H1 (cell line): ENCODE measurements at regions not wholly inside any gene's neighbourhood (a gene's known extent, or its start where the extent isn't known, plus 50 kb on each side); places are given as distances from the start of the nearest gene placed in this dataset.

Source experiments
- CTCF ChIA-PET: fragments of 300-600 bp; sonication (Branson Sonifier 250); formaldehyde crosslinking; loops from one replicate; lab custom pipeline; 2021; ENCODE audit not compliant: partially characterized antibody; lab: Charles Lee
- POLR2A ChIA-PET: fragments of 300-600 bp; sonication (Branson Sonifier 250); formaldehyde crosslinking; loops from one replicate; lab custom pipeline; 2021; ENCODE audit warnings: inconsistent platforms; ENCODE audit not compliant: partially characterized antibody; lab: Charles Lee
- DNase-seq, 2 experiments: peaks; one replicate each; pipeline versions ENCODE4 v3.0.0 to v3.0.0-alpha.2; 2010 to 2022; ENCODE audit warnings: low spot score in 2 of 2, low read depth in 1 of 2, mixed read lengths in 1 of 2
- FAIRE-seq: peaks from 2 replicates; lab custom pipeline; 2011; peaks lifted over from hg19 to GRCh38; lab: Jason Lieb, UNC
- H2AFZ ChIP-seq: 2 replicates; pipeline ENCODE4 v1.8.1; 2012; ENCODE audit warnings: low read length, inconsistent platforms
- H2AK5ac ChIP-seq: 2 replicates; pipeline ENCODE4 v1.6.1; 2013; ENCODE audit warnings: low read depth, low read length
- H2BK120ac ChIP-seq: replicated peaks from 2 replicates; pipeline ENCODE3; 2013; ENCODE audit warnings: low read depth, low read length, inconsistent platforms
- H2BK12ac ChIP-seq: 2 replicates; pipeline ENCODE4 v1.6.1; 2013; ENCODE audit warnings: low read depth, low read length
- H2BK15ac ChIP-seq: 2 replicates; pipeline ENCODE4 v1.6.1; 2013; ENCODE audit warnings: low read length
- H2BK20ac ChIP-seq: 2 replicates; pipeline ENCODE4 v1.6.1; 2013; ENCODE audit warnings: low read length
- H2BK5ac ChIP-seq: 2 replicates; pipeline ENCODE4 v1.6.1; 2013; ENCODE audit warnings: low read depth, low read length
- H3K14ac ChIP-seq: 2 replicates; pipeline ENCODE4 v1.6.1; 2013; ENCODE audit warnings: inconsistent platforms; ENCODE audit not compliant: insufficient read length
- H3K18ac ChIP-seq: 2 replicates; pipeline ENCODE4 v1.6.1; 2013; ENCODE audit warnings: low read length; ENCODE audit errors: extremely low read depth
- H3K23ac ChIP-seq: 2 replicates; pipeline ENCODE4 v1.6.1; 2013; ENCODE audit warnings: inconsistent platforms; ENCODE audit not compliant: insufficient read length
- H3K23me2 ChIP-seq: 2 replicates; pipeline ENCODE4 v1.6.1; 2013; ENCODE audit warnings: low read depth, low read length
- H3K27ac ChIP-seq: 2 replicates; pipeline ENCODE4 v1.6.1; 2011; ENCODE audit warnings: low read depth, low read length, inconsistent platforms
- H3K27me3 ChIP-seq, 4 experiments: replicated peaks in 1 of 4; 1 replicate in 1 of 4; 2 replicates in 3 of 4; pipeline versions ENCODE4 v1.6.1 to v1.8.1; 2011 to 2013; ENCODE audit warnings: low read length in 3 of 4, mild to moderate bottlenecking in 3 of 4, inconsistent platforms in 2 of 4, mixed read lengths in 2 of 4, moderate library complexity in 1 of 4; ENCODE audit not compliant: control insufficient read depth in 3 of 4, insufficient read depth in 3 of 4; ENCODE audit errors: extremely low read depth in 1 of 4
- H3K36me3 ChIP-seq, 4 experiments: 2 replicates each; pipeline versions ENCODE4 v1.6.1 to v1.8.1; 2011 to 2013; ENCODE audit warnings: mild to moderate bottlenecking in 4 of 4, low read length in 3 of 4, moderate library complexity in 2 of 4, control low read depth in 1 of 4, inconsistent platforms in 1 of 4; ENCODE audit not compliant: insufficient read depth in 4 of 4, control insufficient read depth in 2 of 4
- H3K4ac ChIP-seq: replicated peaks from 2 replicates; pipeline ENCODE3; 2013; ENCODE audit warnings: low read length, low read depth, mixed read lengths, inconsistent platforms; ENCODE audit not compliant: insufficient read length
- H3K4me1 ChIP-seq, 4 experiments: replicated peaks in 1 of 4; 1 replicate in 1 of 4; 2 replicates in 3 of 4; pipeline versions ENCODE4 v1.6.1 to v1.8.1; 2011 to 2013; ENCODE audit warnings: low read length in 3 of 4, inconsistent platforms in 2 of 4, mixed read lengths in 1 of 4; ENCODE audit not compliant: insufficient read depth in 4 of 4, control insufficient read depth in 3 of 4
- H3K4me2 ChIP-seq, 2 experiments: 2 replicates each; pipeline versions ENCODE4 v1.6.1 to v1.8.1; 2011 to 2013; ENCODE audit warnings: low read depth in 2 of 2, low read length in 2 of 2, control low read depth in 1 of 2, inconsistent platforms in 1 of 2, mild to moderate bottlenecking in 1 of 2; ENCODE audit not compliant: insufficient read depth in 1 of 2
- H3K4me3 ChIP-seq, 4 experiments: fragments of 200-600, 300-600 bp in 1 of 4; sonication (generic), shearing (Covaris generic), sonication (Bioruptor Twin) in 1 of 4; 2 replicates each; pipeline versions ENCODE4 v1.5.1 to v1.8.1; 2011 to 2016; ENCODE audit warnings: low read length in 4 of 4, low read depth in 3 of 4, control low read depth in 2 of 4, inconsistent platforms in 2 of 4, mild to moderate bottlenecking in 2 of 4, mixed read lengths in 1 of 4, moderate library complexity in 1 of 4; ENCODE audit not compliant: insufficient read depth in 2 of 4; ENCODE audit errors: extremely low read depth in 1 of 4
- H3K56ac ChIP-seq: replicated peaks from 2 replicates; pipeline ENCODE3; 2013; ENCODE audit warnings: low read depth, mild to moderate bottlenecking, mixed read lengths, low read length, inconsistent platforms; ENCODE audit not compliant: insufficient read length
- H3K79me1 ChIP-seq: 2 replicates; pipeline ENCODE4 v1.6.1; 2013; ENCODE audit warnings: low read depth, low read length, control low read depth
- H3K79me2 ChIP-seq, 2 experiments: 2 replicates each; pipeline versions ENCODE4 v1.6.1 to v1.8.1; 2012 to 2013; ENCODE audit warnings: low read length in 2 of 2, mild to moderate bottlenecking in 2 of 2, inconsistent platforms in 1 of 2; ENCODE audit not compliant: insufficient read depth in 2 of 2, control insufficient read depth in 1 of 2
- H3K9ac ChIP-seq, 4 experiments: replicated peaks in 1 of 4; 1 replicate in 1 of 4; 2 replicates in 3 of 4; pipeline versions ENCODE4 v1.6.1 to v1.8.1; 2011 to 2013; ENCODE audit warnings: low read depth in 3 of 4, low read length in 3 of 4, control low read depth in 2 of 4, mild to moderate bottlenecking in 2 of 4, moderate library complexity in 2 of 4, inconsistent platforms in 1 of 4; ENCODE audit errors: extremely low read depth in 1 of 4
- H3K9me3 ChIP-seq, 2 experiments: 2 replicates each; pipeline versions ENCODE4 v1.6.1 to v1.8.1; 2012 to 2013; ENCODE audit warnings: mild to moderate bottlenecking in 2 of 2, moderate library complexity in 2 of 2, control low read depth in 1 of 2, inconsistent platforms in 1 of 2, low read depth in 1 of 2, low read length in 1 of 2, mixed read lengths in 1 of 2; ENCODE audit not compliant: insufficient read depth in 2 of 2
- H4K20me1 ChIP-seq, 2 experiments: replicated peaks in 1 of 2; 2 replicates each; pipeline versions ENCODE3 to v1.8.1; 2011 to 2013; ENCODE audit warnings: inconsistent platforms in 2 of 2, low read length in 2 of 2, mild to moderate bottlenecking in 1 of 2; ENCODE audit not compliant: insufficient read depth in 2 of 2, control insufficient read depth in 1 of 2
- H4K5ac ChIP-seq: 2 replicates; pipeline ENCODE4 v1.6.1; 2013; ENCODE audit warnings: low read length, low read depth, mixed read lengths, inconsistent platforms; ENCODE audit not compliant: insufficient read length
- H4K8ac ChIP-seq: 2 replicates; pipeline ENCODE4 v1.8.0; 2013; ENCODE audit warnings: mild to moderate bottlenecking, moderate library complexity, low read length, inconsistent platforms; ENCODE audit not compliant: insufficient read depth; ENCODE audit errors: extremely low read depth
- H4K91ac ChIP-seq: replicated peaks from 2 replicates; pipeline ENCODE3; 2013; ENCODE audit warnings: low read length, mixed read lengths, inconsistent platforms; ENCODE audit not compliant: insufficient read length
- ASH2L ChIP-seq: fragments of 200-600, 300-600 bp; sonication (generic); IDR thresholded peaks from one replicate; pipeline ENCODE4 v1.7.1; 2017; ENCODE audit warnings: low read length
- EZH2 ChIP-seq: fragments of 200-600 bp; sonication (generic); IDR thresholded peaks from 2 replicates; pipeline ENCODE4 v1.7.1; 2012; ENCODE audit warnings: low read depth, mild to moderate bottlenecking, moderate library complexity, low read length, inconsistent platforms; ENCODE audit not compliant: severe bottlenecking
- NRF1 ChIP-seq: IDR thresholded peaks from 2 replicates; pipeline ENCODE4 v1.6.1; 2011; ENCODE audit warnings: mild to moderate bottlenecking, low read depth, low read length, improper control_type of control experiment
- RNF2 ChIP-seq: fragments of 200-900, 300-1000 bp; sonication (generic); IDR thresholded peaks from 2 replicates; pipeline ENCODE4 v1.7.1; 2016; ENCODE audit warnings: borderline replicate concordance, low read depth, mild to moderate bottlenecking, antibody characterized with exemption, low read length; ENCODE audit not compliant: poor library complexity, severe bottlenecking; ENCODE audit errors: missing control alignments
- SIX5 ChIP-seq: IDR thresholded peaks from 2 replicates; pipeline ENCODE4 v1.6.1; 2011; ENCODE audit warnings: mild to moderate bottlenecking, low read depth, low read length
- SP4 ChIP-seq: IDR thresholded peaks from 2 replicates; pipeline ENCODE4 v1.6.1; 2012; ENCODE audit warnings: low read length, inconsistent platforms
- TEAD4 ChIP-seq: IDR thresholded peaks from 2 replicates; pipeline ENCODE4 v1.6.1; 2012; ENCODE audit warnings: low read depth, low read length, inconsistent platforms, mixed read lengths
- WGBS, 2 experiments: shearing (Covaris generic) in 1 of 2; methylation state at CpG; one replicate each; pipeline versions ENCODE4 v1.1.6 to v1.1.7; 2013 to 2015; ENCODE audit warnings: low lambda C conversion rate in 2 of 2, mixed read lengths in 2 of 2, inconsistent platforms in 1 of 2, low coverage in 1 of 2, missing lambda C conversion rate in 1 of 2; ENCODE audit not compliant: insufficient replicate concordance in 2 of 2, insufficient coverage in 1 of 2, insufficient read length in 1 of 2; ENCODE audit errors: extremely low coverage in 1 of 2, missing lambda C conversion rate in 1 of 2; 5-methylcytosine and 5-hydroxymethylcytosine counted together
- TF ChIP-seq, protein P1 (sequence below), 3 experiments: IDR thresholded peaks; 1 replicate in 2 of 3; 2 replicates in 1 of 3; pipeline versions ENCODE4 v1.5.1 to v1.6.1; 2011; ENCODE audit warnings: low read length in 3 of 3, mild to moderate bottlenecking in 3 of 3, inconsistent platforms in 2 of 3, low read depth in 1 of 3, moderate library complexity in 1 of 3; ENCODE audit not compliant: insufficient read depth in 1 of 3; ENCODE audit errors: control extremely low read depth in 1 of 3

DNA sequence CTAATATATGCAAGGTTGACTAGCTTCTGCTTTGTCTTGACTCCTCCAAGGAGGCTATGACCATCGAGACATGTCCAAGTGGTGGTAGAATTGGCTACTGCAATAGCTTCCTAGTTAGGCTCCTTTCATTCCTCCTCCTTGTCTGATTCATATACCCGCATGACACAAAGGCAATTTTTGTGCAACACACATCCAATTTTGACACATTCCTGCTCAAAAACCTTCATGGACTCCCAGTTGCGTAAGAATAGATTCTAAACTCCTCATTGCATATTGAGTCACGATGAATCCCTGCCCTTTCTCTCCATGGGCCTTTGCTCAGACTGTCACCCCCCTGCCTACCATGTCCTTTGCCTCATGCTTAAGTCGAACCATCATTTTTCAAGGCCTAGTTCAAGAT lies 344.5 kb downstream of the ACTL7B start:
- H3K23me2 ChIP-seq, result no peaks in the 10 kb centered on the region
- no peak overlapping the region for H3K18ac ChIP-seq
- no peak overlapping the region for H2AK5ac ChIP-seq
- no peaks in the 10 kb centered on the region for H3K79me2 ChIP-seq
- H2BK20ac ChIP-seq, result no peak overlapping the region
- H3K27ac ChIP-seq, result no peak overlapping the region
- no peak overlapping the region for H2BK5ac ChIP-seq
- H4K20me1 ChIP-seq, result no peaks in the 10 kb centered on the region
- H3K14ac ChIP-seq, result no peak overlapping the region
- DNase-seq, result no peak
- no peak overlapping the region for H4K8ac ChIP-seq
- no peak for TF ChIP-seq ASH2L
- no peak for TF ChIP-seq SIX5
- TF ChIP-seq TEAD4, result no peak
- no peak for TF ChIP-seq RNF2
- no peak for TF ChIP-seq EZH2
- TF ChIP-seq, protein P1, sequence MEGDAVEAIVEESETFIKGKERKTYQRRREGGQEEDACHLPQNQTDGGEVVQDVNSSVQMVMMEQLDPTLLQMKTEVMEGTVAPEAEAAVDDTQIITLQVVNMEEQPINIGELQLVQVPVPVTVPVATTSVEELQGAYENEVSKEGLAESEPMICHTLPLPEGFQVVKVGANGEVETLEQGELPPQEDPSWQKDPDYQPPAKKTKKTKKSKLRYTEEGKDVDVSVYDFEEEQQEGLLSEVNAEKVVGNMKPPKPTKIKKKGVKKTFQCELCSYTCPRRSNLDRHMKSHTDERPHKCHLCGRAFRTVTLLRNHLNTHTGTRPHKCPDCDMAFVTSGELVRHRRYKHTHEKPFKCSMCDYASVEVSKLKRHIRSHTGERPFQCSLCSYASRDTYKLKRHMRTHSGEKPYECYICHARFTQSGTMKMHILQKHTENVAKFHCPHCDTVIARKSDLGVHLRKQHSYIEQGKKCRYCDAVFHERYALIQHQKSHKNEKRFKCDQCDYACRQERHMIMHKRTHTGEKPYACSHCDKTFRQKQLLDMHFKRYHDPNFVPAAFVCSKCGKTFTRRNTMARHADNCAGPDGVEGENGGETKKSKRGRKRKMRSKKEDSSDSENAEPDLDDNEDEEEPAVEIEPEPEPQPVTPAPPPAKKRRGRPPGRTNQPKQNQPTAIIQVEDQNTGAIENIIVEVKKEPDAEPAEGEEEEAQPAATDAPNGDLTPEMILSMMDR (IDR thresholded peaks at IDR 0.05; ENCODE audit: control extremely low read depth in 1 of 3, insufficient read depth in 1 of 3, low read depth in 1 of 3, low read length in 3 of 3), result no peak
- TF ChIP-seq SP4, result no peak
- no peak for TF ChIP-seq NRF1
- no peak overlapping the region for H3K4me2 ChIP-seq
- no peak overlapping the region for H3K56ac ChIP-seq
- no peaks in the 10 kb centered on the region for H3K4me1 ChIP-seq
- H4K5ac ChIP-seq, result no peak overlapping the region
- FAIRE-seq, result no peak
- no peaks in the 10 kb centered on the region for H3K79me1 ChIP-seq
- no peak overlapping the region for H2BK12ac ChIP-seq
- ChIA-PET POLR2A (no interaction called here), CTCF (interaction anchor here (1.5 kb wide), 1 partner anchor 16 kb away, joined by 3 read pairs; no protein-coding TSS in a partner anchor)
- no peak overlapping the region for H4K91ac ChIP-seq
- no peak overlapping the region for H3K4ac ChIP-seq
- H3K23ac ChIP-seq, result no peak overlapping the region
- H3K9me3 ChIP-seq, result no peaks in the 10 kb centered on the region
- H3K36me3 ChIP-seq, result no peaks in the 10 kb centered on the region
- no peak overlapping the region for H2BK15ac ChIP-seq
- no peak overlapping the region for H3K4me3 ChIP-seq
- WGBS, 2 experiments, result 92% methylated on average over 5 of the region's 5 CpGs; no CpG with 5 or more reads in 1 of the 2 experiments
- no peak overlapping the region for H2AFZ ChIP-seq
- H2BK120ac ChIP-seq, result no peak overlapping the region
- H3K9ac ChIP-seq, result no peak overlapping the region
- H3K27me3 ChIP-seq, result no peaks in the 10 kb centered on the region
